Lower leg skin (tissue), 3 donors: ENCODE measurements at regions not wholly inside any gene's neighbourhood (a gene's known extent, or its start where the extent isn't known, plus 50 kb on each side); places are given as distances from the start of the nearest gene placed in this dataset.
"Not testable (repeated sequence)": the region's sequence is repeated elsewhere in the genome, so short reads cannot be mapped to it uniquely, and the experiment has no call there.

Experiments used
- CTCF ChIP-seq, 3 donors: fragments of 450-650 bp; IDR thresholded peaks; one replicate each; pipeline ENCODE4 v1.5.1; 2016; ENCODE audit warnings: antibody characterized with exemption in 3 of 3, mild to moderate bottlenecking in 3 of 3, moderate library complexity in 2 of 3
- POLR2A ChIP-seq, 2 donors: fragments of 450-650 bp; IDR thresholded peaks; one replicate each; pipeline ENCODE4 v1.6.1; 2016 to 2017; ENCODE audit warnings: antibody characterized with exemption in 2 of 2, mild to moderate bottlenecking in 1 of 2, moderate library complexity in 1 of 2

GRCh38 chr15:21108384-21108783 lies 242.3 kb upstream of the POTEB2 start:
- TF ChIP-seq CTCF, POLR2A (IDR thresholded peaks at IDR 0.05): not testable (repeated sequence)
